Vagina (tissue), 2 donors: ENCODE measurements at regions not wholly inside any gene's neighbourhood (a gene's known extent, or its start where the extent isn't known, plus 50 kb on each side); places are given as distances from the start of the nearest gene placed in this dataset.

Experiments used
- POLR2A ChIP-seq, 2 donors: fragments of 450-650 bp; IDR thresholded peaks; one replicate each; pipeline ENCODE4 v1.6.1; 2017; ENCODE audit warnings: antibody characterized with exemption in 2 of 2, mild to moderate bottlenecking in 2 of 2, moderate library complexity in 2 of 2
- TF ChIP-seq, protein P1 (sequence below), 3 experiments: fragments of 450-650 bp in 2 of 3; fragments of 200-600 bp in 1 of 3; sonication (generic) in 1 of 3; IDR thresholded peaks; one replicate each; pipeline ENCODE4 v1.5.1; 2017 to 2019; ENCODE audit warnings: antibody characterized with exemption in 3 of 3, mild to moderate bottlenecking in 2 of 3, moderate library complexity in 2 of 3

DNA sequence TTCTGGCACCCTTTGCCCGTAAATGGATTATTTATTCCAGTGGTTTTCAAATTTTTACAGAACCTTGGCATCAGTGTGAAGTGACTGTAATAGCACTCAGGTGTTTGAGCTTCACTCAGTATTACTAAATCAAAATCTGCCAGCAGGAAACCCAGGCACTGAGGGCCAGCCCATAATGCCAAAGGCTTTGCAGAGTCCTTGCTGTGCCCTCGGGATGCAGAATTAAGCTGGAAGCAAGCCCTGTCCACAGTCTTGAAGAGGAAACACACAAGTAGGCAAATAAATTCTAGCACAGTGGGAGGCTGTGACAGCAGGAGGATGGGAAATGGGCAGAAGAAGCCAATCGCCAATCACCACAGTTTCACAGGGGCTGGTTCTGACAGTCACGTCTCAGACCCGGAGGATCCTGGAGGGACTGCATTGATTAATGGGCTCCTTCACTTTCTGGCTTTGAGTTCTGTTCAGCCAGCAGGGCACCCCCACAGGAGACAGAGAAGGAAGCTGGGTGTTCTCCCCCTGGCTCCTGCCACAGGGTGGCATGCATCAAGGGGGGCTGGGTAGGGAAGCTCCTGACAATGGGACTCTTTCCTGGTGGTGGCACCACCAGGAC is 138.8 kb downstream of the MTNR1A start:
- no peak for TF ChIP-seq POLR2A (IDR thresholded peaks at IDR 0.05)
- TF ChIP-seq, protein P1, sequence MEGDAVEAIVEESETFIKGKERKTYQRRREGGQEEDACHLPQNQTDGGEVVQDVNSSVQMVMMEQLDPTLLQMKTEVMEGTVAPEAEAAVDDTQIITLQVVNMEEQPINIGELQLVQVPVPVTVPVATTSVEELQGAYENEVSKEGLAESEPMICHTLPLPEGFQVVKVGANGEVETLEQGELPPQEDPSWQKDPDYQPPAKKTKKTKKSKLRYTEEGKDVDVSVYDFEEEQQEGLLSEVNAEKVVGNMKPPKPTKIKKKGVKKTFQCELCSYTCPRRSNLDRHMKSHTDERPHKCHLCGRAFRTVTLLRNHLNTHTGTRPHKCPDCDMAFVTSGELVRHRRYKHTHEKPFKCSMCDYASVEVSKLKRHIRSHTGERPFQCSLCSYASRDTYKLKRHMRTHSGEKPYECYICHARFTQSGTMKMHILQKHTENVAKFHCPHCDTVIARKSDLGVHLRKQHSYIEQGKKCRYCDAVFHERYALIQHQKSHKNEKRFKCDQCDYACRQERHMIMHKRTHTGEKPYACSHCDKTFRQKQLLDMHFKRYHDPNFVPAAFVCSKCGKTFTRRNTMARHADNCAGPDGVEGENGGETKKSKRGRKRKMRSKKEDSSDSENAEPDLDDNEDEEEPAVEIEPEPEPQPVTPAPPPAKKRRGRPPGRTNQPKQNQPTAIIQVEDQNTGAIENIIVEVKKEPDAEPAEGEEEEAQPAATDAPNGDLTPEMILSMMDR (IDR thresholded peaks at IDR 0.05), result no peak
